Gastroesophageal sphincter (tissue), 3 donors: ENCODE measurements at regions not wholly inside any gene's neighbourhood (a gene's known extent, or its start where the extent isn't known, plus 50 kb on each side); places are given as distances from the start of the nearest gene placed in this dataset.

Experiments
- CTCF ChIP-seq, 4 experiments: fragments of 200-600 bp in 2 of 4; fragments of 450-650 bp in 2 of 4; sonication (generic) in 1 of 4; IDR thresholded peaks; one replicate each; pipeline ENCODE4 v1.5.1; 2017 to 2019; ENCODE audit warnings: antibody characterized with exemption in 4 of 4, mild to moderate bottlenecking in 2 of 4, moderate library complexity in 2 of 4
- POLR2A ChIP-seq, 2 donors: fragments of 450-650 bp; IDR thresholded peaks; one replicate each; pipeline ENCODE4 v1.6.1; 2017; ENCODE audit warnings: antibody characterized with exemption in 2 of 2, mild to moderate bottlenecking in 2 of 2, moderate library complexity in 1 of 2
- POLR2AphosphoS5 ChIP-seq: sonication (generic); formaldehyde crosslinking; IDR thresholded peaks from one replicate; pipeline ENCODE4 v1.6.1; 2017; ENCODE audit warnings: antibody characterized with exemption

GRCh38 chr3:26358405-26358804 is 264.2 kb upstream of the LRRC3B start:
- TF ChIP-seq POLR2AphosphoS5 = no peak
- TF ChIP-seq CTCF (IDR thresholded peaks at IDR 0.05) = no peak
- TF ChIP-seq POLR2A (IDR thresholded peaks at IDR 0.05) = no peak
